COR-L47 (cell line): ENCODE measurements at regions not wholly inside any gene's neighbourhood (a gene's known extent, or its start where the extent isn't known, plus 50 kb on each side); places are given as distances from the start of the nearest gene placed in this dataset.
"Not testable (repeated sequence)": the region's sequence is repeated elsewhere in the genome, so short reads cannot be mapped to it uniquely, and the experiment has no call there.

Experiments used
- DNase-seq: peaks from one replicate; lab custom pipeline; 2025; lab: John Stamatoyannopoulos, UW

GRCh38 chr13:50417597-50417996 lies 402.4 kb downstream of the KCNRG start:
- no peak for DNase-seq

GRCh38 chr13:50419331-50419865 lies 404.2 kb downstream of the KCNRG start:
- no peak for DNase-seq

GRCh38 chr13:50419896-50420295 lies 404.7 kb downstream of the KCNRG start:
- DNase-seq: no peak

GRCh38 chr13:50420718-50421472 lies 405.7 kb downstream of the KCNRG start:
- DNase-seq: no peak

- peak; percentile 80 for DNase-seq
Observed at GRCh38 chr13:50421473-50422130, 406.4 kb downstream of the KCNRG start.

- DNase-seq: no peak
Observed at GRCh38 chr13:50422181-50423148, 407.2 kb downstream of the KCNRG start.

- DNase-seq: no peak
Observed at GRCh38 chr13:50424993-50425392, 409.7 kb downstream of the KCNRG start.

GRCh38 chr13:50425772-50426171 lies 410.5 kb downstream of the KCNRG start:
- DNase-seq: no peak

- DNase-seq: peak; percentile 27
Observed at GRCh38 chr13:50426927-50427326, 411.7 kb downstream of the KCNRG start.

GRCh38 chr13:50427511-50427910 lies 412.3 kb downstream of the KCNRG start:
- DNase-seq: not testable (repeated sequence)

- no peak for DNase-seq
Observed at GRCh38 chr13:50428183-50428877, 413.1 kb downstream of the KCNRG start.

GRCh38 chr13:50435011-50435410 lies 408.5 kb downstream of the DLEU7 start:
- no peak for DNase-seq

- no peak for DNase-seq
Observed at GRCh38 chr13:50437252-50437651, 406.2 kb downstream of the DLEU7 start.

GRCh38 chr13:50438351-50438750 lies 405.1 kb downstream of the DLEU7 start:
- no peak for DNase-seq

GRCh38 chr13:50441130-50441529 lies 402.4 kb downstream of the DLEU7 start:
- no peak for DNase-seq

GRCh38 chr13:50444726-50445125 lies 398.8 kb downstream of the DLEU7 start:
- no peak for DNase-seq

GRCh38 chr13:50446611-50447010 lies 396.9 kb downstream of the DLEU7 start:
- no peak for DNase-seq

- DNase-seq: peak; percentile 77
Observed at GRCh38 chr13:50448535-50448998, 394.9 kb downstream of the DLEU7 start.

- DNase-seq: no peak
Observed at GRCh38 chr13:50449465-50449864, 394.0 kb downstream of the DLEU7 start.

GRCh38 chr13:50450279-50450678 lies 393.2 kb downstream of the DLEU7 start:
- DNase-seq: no peak

- no peak for DNase-seq
Observed at GRCh38 chr13:50451609-50452008, 391.9 kb downstream of the DLEU7 start.
